HG03060 (cell line): ENCODE measurements at regions not wholly inside any gene's neighbourhood (a gene's known extent, or its start where the extent isn't known, plus 50 kb on each side); places are given as distances from the start of the nearest gene placed in this dataset.

Experiments
- ATAC-seq: cut with Tn5 transposase; IDR thresholded peaks from one replicate; pipeline ENCODE4 v1.9.1; 2021; ENCODE audit warnings: low read depth, moderate number of reproducible peaks; ENCODE audit not compliant: unreplicated experiment

DNA sequence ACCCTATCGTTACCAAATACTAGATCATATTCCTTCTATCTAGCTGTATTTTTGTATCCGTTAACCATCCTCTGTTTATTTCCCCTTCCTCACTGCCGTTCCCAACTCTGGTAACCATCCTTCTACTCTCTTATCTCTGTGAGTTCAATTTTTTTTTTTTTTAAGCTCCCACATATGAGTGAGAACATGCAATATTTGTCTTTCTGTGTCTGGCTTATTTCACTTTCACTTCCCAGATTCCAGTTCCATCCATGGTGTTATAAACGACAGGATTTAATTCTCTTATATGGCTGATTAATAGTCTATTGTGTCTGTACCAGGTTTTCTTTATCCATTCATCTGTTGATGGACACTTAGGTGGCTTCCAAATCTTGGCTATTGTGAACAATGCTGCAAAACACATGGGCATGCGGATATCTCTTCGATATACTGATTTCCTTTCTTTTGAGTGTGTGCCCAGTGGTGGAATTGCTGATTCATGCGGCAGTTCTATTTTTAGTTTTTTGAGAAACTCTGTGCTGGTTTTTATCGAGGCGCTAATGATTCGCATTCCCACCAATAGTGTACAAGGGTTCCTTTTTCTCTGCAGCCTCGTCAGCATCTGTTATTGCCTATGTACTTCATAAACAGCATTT, 599.6 kb downstream of the TMEM114 start:
- no peak for ATAC-seq

DNA sequence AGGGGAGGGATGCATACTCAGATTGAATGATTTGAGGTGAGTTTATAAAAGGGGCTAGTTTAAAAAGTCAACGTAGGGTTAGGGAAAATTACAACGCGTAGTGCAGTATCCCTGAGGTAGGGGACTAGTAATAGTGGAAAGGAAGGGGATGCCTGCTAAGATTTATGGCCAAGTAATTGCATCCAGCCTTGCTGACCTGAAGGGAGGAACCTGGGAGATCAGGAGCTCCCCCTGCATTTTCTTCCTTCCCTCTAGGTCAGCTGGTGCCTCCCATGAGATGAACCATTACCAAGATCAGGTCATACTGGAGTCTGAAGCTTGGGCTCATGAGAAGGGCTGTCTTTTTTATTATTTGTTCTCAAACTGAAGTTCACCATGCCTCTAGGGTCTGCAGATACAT, 606.6 kb downstream of the TMEM114 start:
- ATAC-seq = no peak

DNA sequence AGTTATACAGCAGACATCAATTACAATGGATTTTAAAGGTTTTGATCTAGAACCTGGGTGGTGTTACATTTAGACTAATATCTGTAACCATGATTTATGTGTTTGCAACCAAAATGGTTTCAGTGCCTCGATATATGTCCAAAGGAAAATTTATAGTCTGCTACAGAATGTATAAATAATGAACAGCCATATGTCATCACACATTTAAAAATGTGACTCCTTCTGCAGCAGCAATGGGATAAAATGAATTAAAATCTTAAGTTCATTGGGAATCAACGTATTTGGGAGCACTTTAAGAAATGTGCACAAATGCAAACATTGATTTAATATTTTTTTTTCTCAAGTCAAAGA, 610.2 kb downstream of the TMEM114 start:
- ATAC-seq = no peak

DNA sequence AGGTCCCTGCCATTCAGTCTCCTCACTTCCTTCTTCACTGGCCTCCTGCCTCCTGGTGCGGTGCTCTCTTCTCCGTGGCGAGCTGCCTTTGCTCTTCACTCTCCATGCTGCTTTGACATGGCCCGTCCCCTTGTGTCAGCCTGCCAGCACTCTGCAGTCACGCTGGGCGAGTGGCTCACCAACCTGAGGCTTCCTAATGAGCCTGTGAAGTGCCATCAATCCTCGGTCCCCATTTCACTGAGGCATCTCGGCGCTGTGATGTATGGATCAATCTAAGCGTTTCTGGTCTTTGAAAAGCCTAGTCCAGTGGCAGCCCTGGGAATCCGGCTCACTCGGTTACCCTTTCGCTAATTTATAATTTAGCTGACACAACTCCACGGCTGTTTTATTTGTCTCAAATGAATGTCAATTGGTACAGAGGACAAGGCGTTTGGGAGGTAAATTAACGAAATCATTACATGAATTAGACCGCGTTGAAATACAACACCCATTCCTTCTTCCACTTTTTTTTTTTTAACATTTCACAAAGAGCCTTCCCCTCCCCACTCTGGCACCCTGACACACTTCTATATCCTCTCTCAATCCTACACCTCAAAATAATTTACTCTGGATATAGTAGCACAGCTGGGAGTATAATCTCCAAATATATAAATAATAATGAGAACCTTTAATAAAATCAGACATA, 610.7 kb downstream of the TMEM114 start:
- no peak for ATAC-seq

DNA sequence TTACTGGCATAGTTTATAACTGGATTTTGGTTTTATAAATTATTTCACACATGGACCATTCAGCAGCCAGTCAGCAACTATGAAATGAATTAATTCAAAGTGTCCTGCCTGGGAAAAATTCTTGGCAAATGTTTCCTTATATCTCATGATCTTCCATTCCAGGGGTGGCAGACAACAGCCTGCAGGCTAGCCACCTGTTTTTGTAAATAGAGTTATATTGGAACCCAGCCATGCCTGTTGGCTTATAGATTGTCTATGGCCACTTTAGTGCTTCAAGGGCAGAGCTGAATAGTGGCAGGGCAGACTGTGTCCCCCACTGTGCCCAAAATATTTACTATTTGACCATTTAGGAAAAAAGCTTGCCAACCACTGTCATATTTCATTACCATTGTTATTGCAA, 613.7 kb downstream of the TMEM114 start:
- ATAC-seq = no peak

DNA sequence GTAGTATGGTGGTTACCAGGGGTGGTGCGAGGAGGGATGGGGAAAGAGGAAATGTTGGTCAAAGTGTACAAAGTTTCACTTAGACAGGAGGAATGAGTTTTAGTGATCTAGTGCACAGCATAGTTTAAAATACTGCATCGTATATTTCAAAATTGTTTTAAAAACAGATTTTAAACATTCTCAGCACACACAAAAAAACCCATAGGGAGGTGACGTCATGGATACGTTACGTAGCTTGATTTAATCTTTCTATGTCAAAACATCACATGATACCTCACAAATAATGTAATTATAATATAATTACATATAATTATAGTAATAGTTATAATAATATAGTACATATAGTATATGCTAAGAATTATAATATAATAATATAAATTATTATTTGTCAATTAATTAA, 614.2 kb downstream of the TMEM114 start:
- no peak for ATAC-seq

DNA sequence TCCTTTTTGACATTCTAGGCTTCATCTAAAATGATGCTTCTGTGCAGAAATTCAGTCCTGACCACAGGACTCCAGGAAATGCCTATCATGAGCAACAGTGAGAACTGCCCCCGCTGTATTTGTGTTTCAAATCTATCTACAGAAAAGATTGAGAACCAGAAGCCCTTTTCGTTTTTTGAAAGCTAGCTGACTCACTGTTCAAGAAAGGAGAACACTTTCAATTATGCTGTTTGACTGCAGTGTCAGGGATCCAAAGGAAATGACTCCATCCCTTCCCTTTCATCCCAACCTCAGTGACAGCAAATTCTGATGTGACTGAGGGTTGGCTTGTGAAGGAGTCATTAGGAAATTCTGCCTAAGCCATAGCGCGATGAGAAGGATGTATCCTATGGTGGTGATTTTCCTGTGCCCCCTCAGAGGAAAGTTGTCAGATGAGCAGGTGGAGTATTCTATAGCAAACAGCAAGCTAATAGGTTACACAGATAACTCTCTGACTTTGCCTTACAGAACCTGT, 622.3 kb downstream of the TMEM114 start:
- ATAC-seq = no peak

DNA sequence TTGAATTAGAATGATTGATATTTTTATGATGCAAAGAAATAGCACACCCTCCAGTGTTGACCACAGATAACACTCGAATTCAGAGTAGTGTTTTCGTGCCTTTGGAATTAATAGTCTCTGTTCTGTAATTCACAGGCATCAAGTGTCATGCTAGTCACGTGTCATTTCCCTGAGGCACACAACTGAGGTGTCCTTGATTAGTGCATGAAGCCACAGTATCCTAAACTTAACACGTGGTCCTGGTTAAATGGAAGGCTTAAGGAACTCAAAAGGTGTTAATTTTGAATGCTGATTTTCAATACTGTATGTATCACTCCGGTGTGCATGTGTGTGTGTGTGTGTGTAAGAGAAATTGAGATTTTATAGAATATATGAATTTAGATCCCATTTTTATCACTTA, 625.6 kb downstream of the TMEM114 start:
- ATAC-seq = no peak

DNA sequence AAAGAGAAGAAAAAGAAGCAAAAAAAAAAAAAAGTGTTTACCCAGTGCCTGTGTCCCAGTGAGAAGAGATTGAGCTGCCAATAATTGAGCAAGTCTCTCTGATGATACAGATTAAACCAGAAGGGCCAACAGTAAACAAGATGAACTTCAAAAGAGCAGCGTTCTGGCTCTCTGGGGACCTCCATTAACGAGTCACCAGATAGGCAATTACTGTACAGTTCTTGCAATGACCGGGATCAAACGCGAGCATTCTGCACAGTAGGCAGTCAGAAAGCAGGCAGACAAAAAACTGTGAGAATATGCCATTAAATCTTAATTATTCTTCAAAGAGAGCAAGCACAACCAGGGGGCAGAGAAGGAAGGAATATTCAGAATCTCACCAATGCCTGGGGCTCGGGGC, 626.1 kb downstream of the TMEM114 start:
- no peak for ATAC-seq

DNA sequence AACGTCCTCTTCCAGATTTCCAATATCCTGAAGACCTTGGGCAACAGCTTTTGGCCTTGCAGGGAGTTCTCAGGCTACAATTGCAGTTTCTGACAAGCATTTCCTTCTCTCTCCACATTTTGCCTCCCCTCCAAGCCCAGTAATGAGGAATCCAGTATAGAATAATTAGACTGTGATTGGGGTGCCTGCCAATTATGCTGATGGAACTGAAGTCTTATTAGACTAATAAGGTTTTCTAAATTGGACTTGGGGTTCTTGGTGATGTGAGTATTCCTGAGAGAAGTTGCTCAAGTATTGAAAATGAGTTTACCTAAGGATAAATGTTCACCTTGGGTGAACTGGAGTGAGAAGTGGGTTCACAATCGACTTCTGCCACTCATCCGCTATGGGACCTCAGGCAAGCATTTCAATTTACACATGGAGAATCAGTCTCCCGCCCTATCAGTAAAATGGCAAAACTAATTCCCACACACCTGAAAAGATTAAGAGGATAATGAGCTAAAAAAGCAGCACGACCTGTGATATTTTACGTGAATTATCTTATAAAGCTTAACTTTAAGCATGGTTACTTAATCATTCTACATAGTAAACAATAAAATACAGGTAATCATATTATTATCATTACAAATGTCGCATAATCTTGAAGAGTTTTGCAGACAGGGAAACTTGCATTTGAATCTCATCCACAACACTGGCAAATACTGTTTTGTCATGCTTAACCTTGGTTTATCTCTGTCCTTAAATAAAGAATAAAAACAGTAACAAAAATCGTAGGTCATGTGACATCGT, 628.0 kb downstream of the TMEM114 start:
- ATAC-seq = no peak

DNA sequence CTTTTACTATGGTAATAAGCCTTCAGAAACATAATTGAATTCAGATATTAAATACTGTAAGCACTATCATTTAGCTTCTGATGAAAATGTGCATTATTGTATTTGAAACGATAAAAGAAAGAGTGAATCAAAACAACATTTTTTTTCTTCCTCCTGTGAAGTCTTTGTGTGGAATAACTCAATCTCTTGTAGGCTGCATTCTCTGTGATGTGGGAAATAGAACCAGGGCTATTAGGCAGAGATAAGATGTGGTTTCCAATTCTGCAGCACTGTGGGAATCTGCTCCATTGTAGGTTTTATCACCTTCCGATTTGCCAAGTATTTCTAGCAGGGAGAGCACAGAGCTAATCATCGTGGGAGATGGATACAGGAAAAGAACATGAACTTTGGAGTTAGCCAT, 624.5 kb downstream of the RBFOX1 start:
- no peak for ATAC-seq

DNA sequence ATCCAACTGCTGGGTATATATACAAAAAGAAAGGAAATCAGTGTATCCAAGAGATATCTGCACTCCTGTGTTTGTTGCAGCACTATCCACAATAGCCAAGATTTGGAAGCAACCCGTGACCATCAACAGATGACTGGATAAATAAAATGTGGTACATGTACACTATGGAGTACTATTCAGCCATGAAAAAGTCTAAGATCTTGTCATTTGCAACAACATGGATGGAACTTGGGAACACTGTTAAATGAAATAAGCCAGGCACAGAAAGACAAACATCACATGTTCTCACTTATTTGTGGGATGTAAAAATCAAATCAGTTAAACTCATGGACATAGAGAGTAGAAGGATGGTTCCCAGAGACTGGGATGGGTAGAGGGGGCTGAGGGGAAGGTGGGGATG, 620.7 kb downstream of the RBFOX1 start:
- no peak for ATAC-seq

DNA sequence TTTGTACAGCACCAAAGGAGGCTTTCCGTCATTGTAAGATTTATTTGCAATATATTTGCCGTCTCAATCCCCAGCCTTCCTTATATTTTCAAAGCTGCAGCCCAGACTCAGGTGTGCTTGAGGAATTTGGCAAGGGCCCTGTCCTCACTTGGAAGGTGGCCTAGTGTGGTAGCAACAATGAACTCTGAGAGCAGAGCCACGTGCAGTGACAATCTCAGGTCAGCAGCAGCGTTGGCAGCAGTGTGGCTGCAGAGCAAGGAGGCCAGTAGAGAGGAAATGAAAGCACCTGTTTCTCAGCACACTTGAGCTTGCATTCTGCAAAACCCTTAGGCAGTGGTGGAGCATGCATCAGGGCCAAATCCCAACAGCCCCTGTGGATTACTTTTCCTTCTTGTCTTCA, 613.5 kb downstream of the RBFOX1 start:
- ATAC-seq = no peak

DNA sequence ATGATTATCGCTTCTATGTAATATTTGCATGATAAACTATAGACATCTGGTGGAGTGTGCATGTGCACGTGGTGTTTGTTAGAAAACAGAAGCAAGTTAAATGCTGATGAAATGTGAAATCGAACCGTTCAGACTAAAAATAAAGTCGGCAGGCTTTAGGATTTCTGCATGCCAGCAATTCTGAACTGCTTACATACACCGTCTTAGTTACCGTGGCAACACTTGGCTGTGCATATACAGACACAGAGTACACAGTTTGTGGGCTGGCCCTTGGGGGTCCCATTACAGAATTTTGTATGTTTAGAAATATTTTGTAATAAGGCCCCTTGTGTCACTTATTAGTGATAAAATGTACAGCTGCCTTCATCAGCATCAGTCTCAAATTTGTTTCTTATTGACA, 605.5 kb downstream of the RBFOX1 start:
- ATAC-seq = no peak

DNA sequence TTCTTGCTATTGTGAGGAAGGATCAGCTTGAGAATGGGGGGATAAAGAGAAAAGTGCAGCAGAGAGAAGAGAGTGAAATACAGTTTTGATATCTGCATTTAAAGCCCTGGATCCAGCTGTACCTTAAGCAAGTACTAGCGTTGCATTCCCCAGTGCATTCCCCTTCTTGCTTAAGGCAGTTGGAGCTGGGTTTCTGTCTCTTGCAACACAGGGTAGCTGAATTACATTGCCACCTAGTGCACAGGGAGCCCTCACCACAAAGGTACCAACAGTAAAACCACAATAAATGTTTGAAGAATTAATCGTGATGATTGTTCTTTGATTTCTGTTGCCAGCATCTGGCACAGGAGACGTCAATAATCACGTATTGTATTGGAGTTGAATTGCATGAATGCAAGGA, 588.7 kb downstream of the RBFOX1 start:
- ATAC-seq = no peak

DNA sequence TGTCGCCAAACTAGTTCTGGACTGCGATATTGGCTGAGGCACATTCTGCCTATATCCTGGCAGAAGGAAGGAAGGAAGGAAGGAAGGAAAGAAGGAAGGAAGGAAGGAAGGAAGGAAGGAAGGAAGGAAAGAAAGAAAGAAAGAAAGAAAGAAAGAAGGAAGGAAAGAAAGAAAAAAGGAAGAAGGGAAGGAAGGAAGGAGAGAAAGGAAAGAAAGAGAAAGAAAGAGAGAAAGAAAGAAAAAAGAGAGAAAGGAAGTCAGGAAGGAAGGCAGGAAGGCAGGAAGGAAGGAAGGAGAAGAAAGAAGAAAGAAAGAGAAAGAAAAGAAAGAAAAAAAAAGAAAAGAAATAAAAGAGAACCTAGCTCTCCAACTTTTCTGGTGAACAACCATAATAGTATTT, 587.1 kb downstream of the RBFOX1 start:
- ATAC-seq = no peak

DNA sequence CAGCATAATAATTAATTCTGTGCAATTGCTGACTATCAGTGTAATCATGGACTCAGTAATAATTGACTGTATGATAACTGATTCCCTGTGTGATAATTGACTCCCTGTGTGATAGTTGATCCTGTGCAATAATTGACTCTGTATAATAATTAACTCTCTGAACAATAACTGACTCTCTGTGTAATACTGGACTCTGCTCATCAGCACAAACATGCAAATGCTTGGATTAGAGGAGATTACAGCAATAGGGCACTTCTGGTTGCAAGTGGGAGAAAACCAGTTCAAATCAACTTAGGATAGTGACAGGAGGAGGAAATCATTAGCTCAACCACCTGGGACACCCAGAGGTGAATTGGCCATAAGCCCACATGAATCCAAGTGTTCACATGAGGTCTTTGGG, 582.1 kb downstream of the RBFOX1 start:
- no peak for ATAC-seq

DNA sequence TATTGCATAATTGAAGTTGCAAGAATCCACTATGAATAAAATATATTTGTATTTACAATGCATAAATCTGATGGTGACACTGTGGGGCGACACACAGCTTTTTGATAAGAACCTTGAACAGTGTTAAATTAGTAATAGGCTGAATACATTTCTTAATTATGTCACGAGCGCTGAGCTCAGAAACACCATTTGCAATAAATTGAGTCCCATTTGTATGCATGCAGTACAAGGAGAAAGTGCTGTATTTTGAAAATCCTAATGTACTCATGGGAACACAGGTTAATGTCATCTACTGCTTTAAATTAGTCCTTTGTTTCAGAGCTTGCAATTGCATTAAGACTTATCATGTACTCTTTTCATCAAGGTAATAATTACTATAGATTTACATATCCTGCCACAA, 579.5 kb downstream of the RBFOX1 start:
- no peak for ATAC-seq

DNA sequence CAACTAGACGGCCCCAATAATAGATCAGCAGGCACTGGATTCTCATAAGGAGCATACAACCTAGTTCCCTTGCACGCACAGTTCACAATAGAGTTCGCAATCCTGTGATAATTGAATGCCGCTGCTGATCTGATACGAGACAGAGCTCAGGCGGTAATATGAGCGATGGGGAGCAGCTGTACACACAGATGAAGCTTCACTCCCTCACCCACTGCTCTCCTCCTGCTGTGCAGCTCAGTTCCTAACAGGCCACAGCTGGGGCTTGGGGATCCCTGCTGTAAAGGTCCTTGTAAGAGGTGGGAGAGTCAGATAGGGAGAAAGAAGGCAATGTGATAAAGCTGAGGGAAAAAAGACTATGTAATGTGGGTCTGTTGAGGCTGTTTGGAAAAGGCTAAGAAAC, 577.5 kb downstream of the RBFOX1 start:
- ATAC-seq = no peak

DNA sequence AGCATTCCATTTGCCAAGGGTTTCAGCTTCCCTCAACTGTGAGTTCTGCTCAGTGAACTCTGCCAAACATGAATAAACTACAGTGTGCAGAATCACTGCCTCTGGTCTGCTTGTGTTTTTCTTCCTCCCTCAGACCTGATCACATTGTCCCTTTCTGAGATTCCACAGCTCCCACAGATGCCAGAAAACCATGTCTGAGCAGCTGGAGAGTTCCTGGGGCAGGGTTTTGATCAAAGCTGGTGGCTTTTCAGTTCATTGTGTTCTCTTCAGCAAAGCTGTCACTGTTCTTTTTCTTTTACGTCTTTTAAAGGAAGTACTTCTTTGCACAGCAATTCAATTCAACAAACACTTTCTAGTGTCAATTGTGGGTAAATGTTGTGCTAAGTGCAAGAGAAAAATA, 555.8 kb downstream of the RBFOX1 start:
- ATAC-seq = no peak

DNA sequence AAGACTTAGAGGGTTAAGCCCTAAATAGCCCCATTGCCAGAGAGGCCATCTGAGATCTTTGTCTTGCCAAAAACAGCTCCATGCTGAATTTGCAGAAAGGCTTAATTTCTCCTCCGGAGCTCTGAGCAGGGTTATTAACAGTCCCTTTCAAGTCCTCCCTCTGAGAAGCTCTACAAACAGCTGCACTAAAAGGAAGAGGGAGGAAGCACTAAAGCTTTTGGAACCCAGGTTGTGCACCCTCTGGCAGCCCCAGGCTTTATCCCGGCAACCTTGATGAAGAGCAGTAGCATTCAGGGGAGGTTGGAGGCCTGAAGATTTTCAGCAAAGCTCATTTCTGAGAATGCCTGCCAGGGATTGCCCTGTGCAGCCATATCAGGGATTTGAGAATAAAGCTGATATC, 554.7 kb downstream of the RBFOX1 start:
- ATAC-seq = no peak

DNA sequence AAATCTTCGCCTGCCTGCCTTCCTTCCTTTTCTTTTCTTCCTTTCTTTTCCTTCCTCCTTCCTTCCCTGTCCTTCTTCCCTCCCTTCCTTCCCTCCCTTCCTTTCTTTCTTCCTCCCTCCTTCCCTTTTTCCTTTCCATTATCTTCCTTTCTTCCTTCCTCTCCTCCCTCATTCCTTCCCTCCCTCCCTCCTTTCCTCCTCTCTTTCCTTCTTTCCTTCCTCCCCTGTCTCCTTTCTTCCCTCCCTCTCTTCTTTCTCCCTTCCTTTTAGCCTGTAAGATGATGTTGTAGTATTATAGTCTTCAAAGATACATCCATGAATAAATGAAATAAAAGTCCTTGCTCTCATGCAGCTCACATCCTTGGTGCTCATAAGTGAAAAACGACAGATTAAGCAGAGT, 539.3 kb downstream of the RBFOX1 start:
- no peak for ATAC-seq
